Osteocyte (in vitro differentiated cells): ENCODE measurements at regions not wholly inside any gene's neighbourhood (a gene's known extent, or its start where the extent isn't known, plus 50 kb on each side); places are given as distances from the start of the nearest gene placed in this dataset.

ENCODE experiments used
- DNase-seq: peaks from one replicate; pipeline ENCODE4 v3.0.0; 2021; ENCODE audit warnings: mixed read lengths; ENCODE audit not compliant: unreplicated experiment; ENCODE audit errors: extremely low spot score
- H3K27ac Mint-ChIP-seq: one replicate; pipeline ENCODE4 v1.8.0; 2021; ENCODE audit warnings: mild to moderate bottlenecking, mixed read lengths; ENCODE audit not compliant: unreplicated experiment
- H3K27me3 Mint-ChIP-seq: one replicate; pipeline ENCODE4 v1.8.0; 2021; ENCODE audit warnings: mixed read lengths; ENCODE audit not compliant: unreplicated experiment
- H3K36me3 Mint-ChIP-seq: one replicate; pipeline ENCODE4 v1.8.0; 2021; ENCODE audit warnings: mixed read lengths; ENCODE audit not compliant: unreplicated experiment
- H3K4me1 Mint-ChIP-seq: one replicate; pipeline ENCODE4 v1.8.0; 2021; ENCODE audit warnings: mixed read lengths; ENCODE audit not compliant: unreplicated experiment
- H3K4me3 Mint-ChIP-seq: one replicate; pipeline ENCODE4 v1.8.0; 2021; ENCODE audit warnings: mild to moderate bottlenecking, moderate library complexity, mixed read lengths; ENCODE audit not compliant: unreplicated experiment
- H3K9me3 Mint-ChIP-seq: one replicate; pipeline ENCODE4 v1.8.0; 2021; ENCODE audit warnings: mixed read lengths; ENCODE audit not compliant: unreplicated experiment
- TF ChIP-seq, protein P1 (sequence below): fragments of 200-600 bp; sonication (generic); IDR thresholded peaks from 2 replicates; pipeline ENCODE4 v1.5.0; 2021; ENCODE audit warnings: antibody characterized with exemption, mild to moderate bottlenecking, moderate library complexity

DNA sequence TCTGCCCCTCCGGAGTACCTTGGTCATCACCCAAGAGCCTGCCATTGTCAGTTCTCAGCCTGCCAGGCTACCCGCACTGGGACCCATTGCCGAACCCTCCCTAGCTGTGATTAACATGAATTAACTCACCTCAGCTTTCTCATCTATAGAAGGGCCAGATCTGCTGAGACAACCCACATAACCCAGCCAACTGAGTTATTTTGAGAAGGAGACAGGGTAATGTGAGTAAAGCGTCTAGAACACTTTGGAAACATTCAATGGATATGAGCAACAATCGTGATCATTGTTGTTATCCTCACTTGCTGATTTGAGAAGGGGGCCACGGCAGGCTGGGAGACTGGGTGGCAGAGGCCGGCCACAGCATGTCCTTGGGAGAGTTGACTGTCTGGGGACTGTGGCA is 196.8 kb downstream of the GLI2 start:
- H3K36me3 Mint-ChIP-seq = peaks cover 24% of the 10 kb centered on the region
- no peak overlapping the region for H3K4me3 Mint-ChIP-seq
- TF ChIP-seq, protein P1, sequence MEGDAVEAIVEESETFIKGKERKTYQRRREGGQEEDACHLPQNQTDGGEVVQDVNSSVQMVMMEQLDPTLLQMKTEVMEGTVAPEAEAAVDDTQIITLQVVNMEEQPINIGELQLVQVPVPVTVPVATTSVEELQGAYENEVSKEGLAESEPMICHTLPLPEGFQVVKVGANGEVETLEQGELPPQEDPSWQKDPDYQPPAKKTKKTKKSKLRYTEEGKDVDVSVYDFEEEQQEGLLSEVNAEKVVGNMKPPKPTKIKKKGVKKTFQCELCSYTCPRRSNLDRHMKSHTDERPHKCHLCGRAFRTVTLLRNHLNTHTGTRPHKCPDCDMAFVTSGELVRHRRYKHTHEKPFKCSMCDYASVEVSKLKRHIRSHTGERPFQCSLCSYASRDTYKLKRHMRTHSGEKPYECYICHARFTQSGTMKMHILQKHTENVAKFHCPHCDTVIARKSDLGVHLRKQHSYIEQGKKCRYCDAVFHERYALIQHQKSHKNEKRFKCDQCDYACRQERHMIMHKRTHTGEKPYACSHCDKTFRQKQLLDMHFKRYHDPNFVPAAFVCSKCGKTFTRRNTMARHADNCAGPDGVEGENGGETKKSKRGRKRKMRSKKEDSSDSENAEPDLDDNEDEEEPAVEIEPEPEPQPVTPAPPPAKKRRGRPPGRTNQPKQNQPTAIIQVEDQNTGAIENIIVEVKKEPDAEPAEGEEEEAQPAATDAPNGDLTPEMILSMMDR = no peak
- no peaks in the 10 kb centered on the region for H3K9me3 Mint-ChIP-seq
- no peak for DNase-seq
- H3K27ac Mint-ChIP-seq = peak overlapping the region; percentile 54
- H3K27me3 Mint-ChIP-seq = no peaks in the 10 kb centered on the region
- peaks cover 50% of the 10 kb centered on the region for H3K4me1 Mint-ChIP-seq

DNA sequence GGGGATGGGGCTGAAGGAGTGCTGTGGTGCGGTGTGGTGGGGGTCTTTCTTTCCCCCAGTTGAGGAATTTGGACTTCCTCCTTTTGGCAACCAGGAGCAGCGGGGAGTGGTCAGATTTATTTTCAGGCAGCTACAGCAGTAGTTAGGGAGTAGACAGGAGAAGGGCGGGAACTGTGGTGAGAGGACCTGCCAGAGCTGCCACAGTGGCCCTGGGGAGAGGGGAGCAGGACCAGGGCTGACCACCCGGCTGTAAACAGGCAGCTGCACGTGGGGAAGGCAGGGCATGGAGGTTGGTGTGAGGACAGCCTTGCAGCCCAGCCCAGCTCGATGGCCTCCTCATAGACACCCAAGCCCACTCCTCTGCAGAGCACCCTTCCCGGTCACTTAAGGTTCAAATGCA is 197.2 kb downstream of the GLI2 start:
- H3K27me3 Mint-ChIP-seq = no peaks in the 10 kb centered on the region
- peaks cover 53% of the 10 kb centered on the region for H3K4me1 Mint-ChIP-seq
- DNase-seq = no peak
- no peak overlapping the region for H3K4me3 Mint-ChIP-seq
- no peaks in the 10 kb centered on the region for H3K9me3 Mint-ChIP-seq
- TF ChIP-seq, protein P1 = no peak
- H3K36me3 Mint-ChIP-seq = peaks cover 24% of the 10 kb centered on the region
- H3K27ac Mint-ChIP-seq = peak overlapping the region; percentile 54

- Mint-ChIP-seq H3K4me1 (peaks cover 64% of the 10 kb centered on the region), H3K4me3 (no peak overlapping the region), H3K27me3 (no peaks in the 10 kb centered on the region), H3K36me3 (peaks cover 14% of the 10 kb centered on the region), H3K9me3 (no peaks in the 10 kb centered on the region), H3K27ac (peak overlapping the region; percentile 88)
- no peak for DNase-seq
- TF ChIP-seq, protein P1 = no peak
Observed at GRCh38 chr2:120933693-120934573, 198.3 kb downstream of the GLI2 start.

DNA sequence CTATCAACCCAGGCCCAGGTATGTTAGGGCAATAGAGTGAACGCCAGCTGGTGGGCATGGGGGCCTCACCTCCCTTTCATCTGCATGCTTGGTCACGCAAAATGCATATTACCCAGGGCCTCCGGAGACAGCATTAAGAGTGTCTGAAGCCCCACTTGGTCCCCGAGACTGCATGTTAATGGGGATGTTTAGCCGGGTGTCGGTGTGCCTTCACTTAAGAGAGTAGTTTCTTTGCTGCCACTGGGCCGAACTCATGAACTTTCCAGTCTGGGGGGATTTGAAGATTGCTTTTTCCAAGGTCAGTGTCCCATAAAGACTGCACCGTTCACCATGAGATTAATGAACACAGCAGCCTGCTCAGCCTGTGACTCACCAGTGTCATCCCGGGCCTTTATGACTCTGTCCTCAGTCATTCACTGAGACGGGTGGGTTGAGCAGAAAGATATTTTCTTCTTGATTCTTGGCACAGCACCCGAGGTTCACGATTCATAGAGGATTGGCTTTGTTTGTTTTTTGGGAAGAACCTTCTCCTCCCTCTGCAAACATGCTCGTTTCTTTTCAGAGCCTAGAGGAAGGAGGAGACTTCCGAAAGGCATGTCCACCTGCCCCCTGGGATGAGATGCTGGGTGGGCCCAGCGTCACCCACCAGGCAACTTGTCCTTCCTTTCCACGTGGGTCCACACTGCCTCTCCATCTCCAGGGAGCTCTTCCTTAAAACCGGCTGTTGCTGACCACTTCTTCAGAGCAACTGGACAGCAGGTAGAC is 199.1 kb downstream of the GLI2 start:
- H3K4me1 Mint-ChIP-seq = peaks cover 72% of the 10 kb centered on the region
- H3K27ac Mint-ChIP-seq = peak overlapping the region; percentile 88
- H3K4me3 Mint-ChIP-seq = peak overlapping the region; percentile 42
- TF ChIP-seq, protein P1 = no peak
- DNase-seq = no peak
- no peaks in the 10 kb centered on the region for H3K9me3 Mint-ChIP-seq
- H3K36me3 Mint-ChIP-seq = peaks cover 7% of the 10 kb centered on the region
- no peaks in the 10 kb centered on the region for H3K27me3 Mint-ChIP-seq
